NCI-H1930 (cell line): ENCODE measurements at regions not wholly inside any gene's neighbourhood (a gene's known extent, or its start where the extent isn't known, plus 50 kb on each side); places are given as distances from the start of the nearest gene placed in this dataset.

Experiments used
- DNase-seq, 2 experiments: peaks; one replicate each; lab custom pipeline; 2025; lab: John Stamatoyannopoulos, UW

GRCh38 chr15:29208836-29209235 is 60.8 kb downstream of the NSMCE3 start:
- no peak for DNase-seq

GRCh38 chr15:29208352-29208751 is 61.3 kb downstream of the NSMCE3 start:
- DNase-seq, result peak in 1 of 2 experiments; percentile 10

GRCh38 chr15:29207758-29208108 is 61.9 kb downstream of the NSMCE3 start:
- DNase-seq, result no peak

GRCh38 chr15:29207027-29207757 is 62.4 kb downstream of the NSMCE3 start:
- DNase-seq, result no peak

GRCh38 chr15:29205186-29205585 is 64.4 kb downstream of the NSMCE3 start:
- DNase-seq, result no peak

- DNase-seq, result no peak
These were observed 65.3 kb downstream of the NSMCE3 start for GRCh38 chr15:29204369-29204755.

GRCh38 chr15:29203718-29204368 is 65.8 kb downstream of the NSMCE3 start:
- DNase-seq, result no peak

GRCh38 chr15:29196722-29197121 is 72.9 kb downstream of the NSMCE3 start:
- no peak for DNase-seq

GRCh38 chr15:29196290-29196689 is 73.3 kb downstream of the NSMCE3 start:
- no peak for DNase-seq

- no peak for DNase-seq
These were observed 74.8 kb downstream of the NSMCE3 start for GRCh38 chr15:29194866-29195265.

- no peak for DNase-seq
These were observed 86.4 kb downstream of the NSMCE3 start for GRCh38 chr15:29183071-29183831.

GRCh38 chr15:29182590-29182989 is 87.0 kb downstream of the NSMCE3 start:
- no peak for DNase-seq

GRCh38 chr15:29172742-29173725 is 96.6 kb downstream of the NSMCE3 start:
- no peak for DNase-seq

GRCh38 chr15:29170521-29170920 is 99.1 kb downstream of the NSMCE3 start:
- no peak for DNase-seq
